NCI-H446 (cell line): ENCODE measurements at regions not wholly inside any gene's neighbourhood (a gene's known extent, or its start where the extent isn't known, plus 50 kb on each side); places are given as distances from the start of the nearest gene placed in this dataset.
"Not testable (repeated sequence)": the region's sequence is repeated elsewhere in the genome, so short reads cannot be mapped to it uniquely, and the experiment has no call there.

Source experiments
- DNase-seq, 2 experiments: peaks; one replicate each; lab custom pipeline; 2025; lab: John Stamatoyannopoulos, UW

GRCh38 chr9:97103613-97104383, 64.9 kb upstream of the CTSV start:
- DNase-seq = peak in 1 of 2 experiments; percentile 28

- DNase-seq = not testable (repeated sequence)
These were observed 60.6 kb upstream of the CTSV start for GRCh38 chr9:97099540-97099939.

GRCh38 chr9:97096793-97097192, 57.9 kb upstream of the CTSV start:
- DNase-seq = no peak

GRCh38 chr9:97089361-97089760, 50.4 kb upstream of the CTSV start:
- DNase-seq = not testable (repeated sequence)
